ENCODE measurements at regions not wholly inside any gene's neighbourhood (a gene's known extent, or its start where the extent isn't known, plus 50 kb on each side); places are given as distances from the start of the nearest gene placed in this dataset.

DNA sequence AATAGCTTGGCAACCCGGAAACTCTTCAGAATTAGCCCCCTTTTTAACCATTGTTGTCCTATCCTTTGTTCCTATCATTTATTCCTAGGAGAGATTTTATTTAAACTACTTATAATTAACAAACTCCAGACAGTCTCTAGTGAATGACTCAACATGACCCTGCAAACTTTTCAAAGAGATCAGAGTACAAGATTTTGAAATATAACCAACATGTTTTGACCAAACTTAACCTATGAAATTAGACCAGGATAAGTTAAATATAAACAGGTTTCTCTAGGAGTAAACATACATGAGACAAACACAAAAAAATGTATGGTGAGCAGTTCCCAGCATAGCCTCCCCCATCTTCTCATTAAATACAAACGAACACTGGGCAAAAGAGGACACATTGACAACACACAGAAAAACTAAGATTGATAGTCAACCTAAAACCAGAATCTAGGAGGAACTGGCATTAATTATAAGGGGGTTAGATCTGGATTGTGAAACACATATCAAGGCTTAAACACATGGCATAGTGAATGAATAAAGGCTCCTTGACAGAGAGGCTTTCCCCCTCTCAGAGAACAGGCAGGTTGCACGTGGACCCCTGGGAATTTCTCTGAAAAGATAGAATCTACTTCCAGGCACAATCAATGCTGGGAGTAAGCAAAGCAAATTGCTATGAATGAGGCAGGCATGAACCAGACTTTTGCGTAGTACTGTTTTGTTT, 284.1 kb downstream of the IRS1 start:
- DNase-seq: no peak

DNA sequence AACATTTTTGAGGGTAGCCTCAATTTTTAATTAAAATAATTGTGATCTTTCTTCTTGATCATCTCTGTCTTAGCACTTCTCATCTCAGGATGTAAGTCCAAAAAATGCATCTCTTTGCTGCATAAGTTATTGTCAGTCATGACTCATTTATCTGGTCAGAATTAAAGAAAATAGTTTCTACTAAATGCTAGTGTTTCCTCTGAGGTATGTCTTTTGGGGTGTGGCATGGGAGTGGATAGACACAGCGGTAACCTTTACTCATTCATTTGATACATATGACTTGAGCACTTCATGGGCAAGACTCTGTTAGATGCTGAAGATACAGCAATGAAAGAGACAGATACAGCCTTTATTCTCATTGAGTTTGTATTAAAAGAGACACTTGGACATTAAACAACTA, 284.7 kb downstream of the IRS1 start:
- no peak for DNase-seq

- no peak for DNase-seq
Observed at GRCh38 chr2:226511311-226511710, 288.3 kb downstream of the IRS1 start.

- DNase-seq: no peak
Observed at GRCh38 chr2:226508683-226509082, 290.9 kb downstream of the IRS1 start.

DNA sequence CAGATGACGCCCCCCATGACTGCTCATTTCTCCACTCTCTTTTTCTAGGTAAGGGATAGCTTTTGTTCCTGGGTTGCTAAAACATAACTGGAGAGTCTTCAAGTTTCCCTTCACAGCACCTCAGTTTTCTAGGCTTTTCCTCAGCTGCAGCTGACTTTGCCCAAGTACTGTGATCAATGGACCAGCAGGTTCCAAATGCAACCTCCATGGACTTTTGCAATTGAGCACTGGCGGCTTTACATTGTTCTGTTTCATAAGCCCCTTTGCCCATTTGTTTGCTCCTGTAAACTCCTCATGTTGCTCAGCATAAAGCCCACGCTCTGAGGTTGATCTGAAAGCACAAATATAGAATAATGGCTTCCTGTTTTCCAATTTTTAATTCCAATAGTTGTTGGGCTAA, 291.6 kb downstream of the IRS1 start:
- DNase-seq: no peak

DNA sequence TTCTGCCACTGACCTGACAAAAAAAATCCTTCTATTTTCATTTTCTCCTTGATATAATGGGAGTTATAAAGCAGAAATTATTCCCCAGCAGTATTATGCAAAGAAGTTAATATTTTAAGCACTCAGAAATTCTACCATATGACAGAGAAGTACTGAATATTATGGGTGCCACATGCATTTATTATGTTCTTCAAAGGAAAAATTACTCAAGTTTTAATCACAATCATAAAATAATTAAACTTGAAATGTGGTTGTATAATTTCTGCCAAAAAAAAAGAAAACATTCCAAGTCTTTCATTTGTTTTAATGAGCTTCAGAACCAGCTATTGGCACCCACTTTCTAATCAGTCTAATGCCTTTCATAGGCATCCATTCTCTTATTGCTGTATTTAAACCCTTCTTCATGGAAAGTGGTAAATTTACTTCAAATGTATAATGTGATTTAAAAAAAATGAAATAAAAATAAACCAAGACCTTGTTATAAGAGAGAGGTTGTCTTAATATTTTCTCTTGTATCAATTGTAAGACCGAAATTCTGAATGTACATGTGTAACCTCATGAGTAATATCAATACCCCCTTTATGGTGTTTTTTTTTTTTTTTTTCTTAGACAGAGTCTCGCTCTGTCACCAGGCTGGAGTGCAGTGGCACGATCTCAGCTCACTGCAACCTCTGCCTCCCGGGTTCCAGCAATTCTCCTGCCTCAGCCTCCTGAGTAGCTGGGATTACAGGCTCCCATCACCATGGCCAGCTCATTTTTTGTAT, 302.3 kb downstream of the IRS1 start:
- no peak for DNase-seq

GRCh38 chr2:226496273-226496550, 303.4 kb downstream of the IRS1 start:
- no peak for DNase-seq

DNA sequence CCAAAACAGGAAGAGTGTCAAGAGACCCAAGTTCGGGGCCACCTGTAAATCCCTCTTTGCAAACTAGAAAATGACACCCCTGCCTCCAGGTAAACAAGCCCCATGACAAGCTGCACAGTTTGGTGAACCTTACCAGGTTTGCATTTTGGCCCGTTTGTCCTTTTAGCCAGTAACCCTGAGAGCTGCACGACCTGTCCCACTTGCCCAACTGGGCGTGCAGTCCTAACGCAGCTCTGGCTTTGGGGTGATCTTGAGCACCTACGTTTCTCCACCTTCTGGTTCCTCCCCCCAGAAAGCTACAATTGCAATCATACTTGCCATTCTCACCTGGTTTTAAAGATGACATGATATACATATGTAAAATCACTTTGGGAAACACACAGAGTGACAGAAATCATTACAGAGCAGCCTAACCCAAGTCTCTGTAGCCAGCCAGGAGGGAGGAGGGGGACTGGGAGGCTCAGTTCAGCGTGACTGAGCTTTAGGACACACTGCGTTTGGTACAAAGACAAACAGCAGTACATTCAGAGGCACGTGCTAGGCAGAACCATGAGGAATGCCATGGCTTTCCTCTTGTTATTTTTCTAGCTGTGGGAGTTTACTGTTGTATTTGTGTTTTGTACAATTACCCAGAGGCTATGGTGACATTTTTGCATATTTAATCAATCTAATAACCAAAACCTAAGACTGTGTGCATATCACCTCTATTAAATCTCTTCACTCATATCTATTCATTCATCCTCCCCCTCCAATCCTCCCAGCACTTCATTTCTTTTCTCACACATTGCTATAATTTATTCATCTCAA, 304.0 kb downstream of the IRS1 start:
- no peak for DNase-seq

DNA sequence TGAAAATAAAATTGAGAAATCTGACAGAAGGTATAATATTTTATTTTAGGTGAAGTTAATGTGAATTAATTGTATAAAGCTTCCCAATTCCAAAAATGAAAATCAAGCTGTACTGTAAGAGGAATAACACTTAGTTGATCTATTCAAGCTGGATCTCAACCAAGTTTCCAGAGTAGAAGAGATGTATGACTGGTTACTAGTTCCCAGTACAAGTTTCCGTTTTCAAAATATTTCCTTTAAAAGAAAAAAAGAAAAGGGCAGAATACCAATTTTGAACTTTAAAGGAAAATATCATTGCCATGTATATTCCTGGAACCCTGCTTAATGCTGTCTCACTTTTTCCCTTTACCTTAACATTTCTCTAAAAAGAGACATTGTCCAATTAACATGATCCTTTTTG, 308.5 kb downstream of the IRS1 start:
- DNase-seq: no peak

DNA sequence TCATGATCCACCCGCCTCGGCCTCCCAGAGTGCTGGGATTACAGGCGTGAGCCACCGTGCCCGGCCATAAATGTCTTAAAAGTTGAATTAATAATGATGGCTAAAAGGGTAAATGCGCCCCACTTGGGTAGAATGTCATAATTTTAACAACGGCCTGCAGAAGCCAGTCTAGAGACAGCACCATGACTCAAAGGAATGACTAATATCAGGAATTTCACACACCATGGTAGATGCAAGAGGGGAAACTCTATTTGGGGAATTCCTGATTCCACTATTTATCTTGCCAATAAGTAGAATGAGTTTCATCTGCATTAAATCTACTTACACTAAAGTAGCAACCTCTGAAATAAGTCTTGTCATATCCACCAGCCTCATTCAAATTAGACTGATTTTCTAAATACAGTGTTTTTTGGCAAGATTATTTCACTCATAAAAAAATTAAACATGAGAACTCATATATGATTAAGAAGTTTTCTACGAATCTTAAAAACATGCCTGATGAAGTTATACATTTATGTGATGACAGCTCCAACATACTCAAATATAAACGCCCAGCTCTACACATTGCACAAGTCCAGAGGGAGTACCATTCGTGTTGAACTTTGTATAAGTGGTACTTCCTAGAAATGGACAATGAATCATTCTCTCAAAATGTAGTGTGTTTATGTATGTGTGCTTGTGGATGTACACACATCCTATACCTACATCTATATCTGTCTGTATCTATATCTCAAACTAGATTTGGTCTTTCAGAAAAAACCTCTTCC, 309.7 kb downstream of the IRS1 start:
- DNase-seq: no peak

DNA sequence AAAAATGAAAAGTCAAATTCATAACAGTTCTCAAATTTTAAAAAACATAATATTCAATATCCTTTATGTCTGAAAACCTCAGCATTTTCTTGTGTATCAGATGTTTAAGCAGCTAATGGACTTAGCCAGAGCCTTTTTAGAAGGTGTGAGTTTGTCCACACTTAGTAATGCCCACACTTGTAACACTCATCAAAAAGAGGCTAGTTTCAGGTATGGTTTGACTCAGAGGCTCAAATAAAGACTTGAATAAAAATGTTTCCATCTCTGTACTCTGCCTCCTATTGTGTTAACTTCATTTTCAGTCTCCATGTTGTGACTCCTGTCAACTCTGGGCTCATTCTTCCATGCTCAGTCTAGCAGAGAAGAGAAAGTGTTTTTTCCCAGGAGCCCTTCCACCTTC, 311.6 kb downstream of the IRS1 start:
- DNase-seq: no peak

DNA sequence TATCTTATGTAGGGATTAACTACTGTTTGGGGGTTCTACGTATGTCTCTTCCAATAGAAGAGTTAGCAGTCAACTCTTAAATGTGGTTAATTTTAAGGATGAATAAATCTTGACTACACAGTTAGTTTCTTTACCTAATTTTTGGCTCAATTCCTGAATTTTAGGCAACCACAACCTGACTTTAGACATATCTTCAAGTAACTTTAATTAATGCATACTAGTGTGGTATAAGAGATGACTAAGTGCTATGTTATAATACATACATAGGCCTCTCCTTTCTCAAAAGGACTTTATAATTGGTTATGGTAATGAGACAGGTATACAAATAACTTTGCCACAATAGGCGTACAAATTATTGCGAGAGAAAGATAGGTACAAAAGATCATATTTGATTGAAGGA, 312.0 kb downstream of the IRS1 start:
- no peak for DNase-seq

GRCh38 chr2:226483745-226484619, 315.6 kb downstream of the IRS1 start:
- no peak for DNase-seq

- no peak for DNase-seq
Observed at GRCh38 chr2:226483143-226483542, 316.5 kb downstream of the IRS1 start.

DNA sequence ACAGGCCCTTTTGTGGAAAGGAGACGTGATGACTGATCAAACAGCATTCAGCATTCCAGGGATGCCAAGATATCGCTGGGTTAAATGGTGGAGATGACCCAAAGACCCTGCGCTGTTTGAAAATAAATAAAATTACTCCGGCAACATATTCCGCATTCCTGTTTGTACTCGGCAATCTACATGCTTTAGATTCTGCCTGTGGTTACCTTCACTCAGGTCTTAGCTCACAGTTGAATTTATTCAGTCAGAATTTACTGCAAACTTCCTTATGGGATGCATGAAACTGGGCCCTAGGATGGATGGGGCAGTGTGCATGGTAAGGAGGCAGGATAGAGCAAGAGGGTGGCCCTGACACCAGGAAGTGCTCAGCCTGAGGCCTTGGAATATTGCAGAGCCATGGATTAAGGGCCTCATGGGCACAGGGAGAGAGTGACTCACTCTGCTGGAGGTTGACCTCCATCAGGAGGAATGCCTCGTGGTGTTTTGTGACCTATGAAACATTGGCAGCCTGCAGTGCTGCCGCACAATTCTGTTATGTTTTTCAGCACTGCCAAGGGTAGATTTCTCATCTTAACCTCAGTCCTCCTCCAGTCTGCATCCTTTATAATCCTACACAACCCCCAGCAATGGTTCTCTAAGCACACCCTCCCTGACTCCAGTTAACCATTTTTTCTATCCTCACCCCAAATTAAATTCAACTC, 321.4 kb downstream of the IRS1 start:
- no peak for DNase-seq

- DNase-seq: no peak
Observed at GRCh38 chr2:226477221-226478108, 322.2 kb downstream of the IRS1 start.

DNA sequence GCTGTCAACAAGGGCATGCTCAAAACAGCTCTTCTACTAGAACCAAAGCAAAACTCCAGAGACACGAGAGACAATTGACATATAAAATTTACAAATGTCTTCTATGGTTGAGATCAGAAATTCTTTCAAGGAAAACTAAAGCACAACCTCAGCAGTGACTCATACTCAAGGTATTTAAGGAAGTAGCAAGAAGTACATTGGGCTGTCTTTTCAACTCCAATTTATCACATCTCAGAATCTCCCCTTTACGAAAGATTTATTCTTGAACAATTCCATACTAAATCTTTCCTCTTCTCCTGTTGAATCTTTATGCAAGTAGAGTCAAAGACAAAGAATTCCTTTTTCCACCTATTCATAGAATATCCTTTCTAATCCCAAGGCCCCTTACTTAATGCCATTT, 324.0 kb downstream of the IRS1 start:
- DNase-seq: no peak

DNA sequence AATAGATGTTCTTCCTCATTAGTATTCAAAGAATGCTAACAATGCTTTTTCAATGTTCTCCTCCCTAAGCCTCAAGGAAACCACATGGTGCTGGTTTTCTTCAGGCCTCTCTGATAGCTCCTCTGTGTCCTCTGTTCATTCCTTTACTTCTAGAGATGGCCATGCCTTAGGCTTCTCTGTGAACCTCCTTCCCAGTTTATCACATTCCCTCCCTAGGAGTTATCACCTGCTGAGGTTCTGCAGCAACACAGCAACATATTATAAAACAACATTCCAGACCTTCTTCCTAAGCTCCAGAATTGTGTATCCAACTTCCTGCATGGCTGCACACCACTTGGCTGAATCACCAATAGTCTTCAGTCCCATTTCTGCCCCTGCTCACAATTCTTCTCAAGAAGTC, 325.5 kb downstream of the IRS1 start:
- no peak for DNase-seq

GRCh38 chr2:226471987-226472470, 327.6 kb downstream of the IRS1 start:
- no peak for DNase-seq

GRCh38 chr2:226467633-226468032, 332.0 kb downstream of the IRS1 start:
- no peak for DNase-seq
